ENCODE measurements at regions not wholly inside any gene's neighbourhood (a gene's known extent, or its start where the extent isn't known, plus 50 kb on each side); places are given as distances from the start of the nearest gene placed in this dataset.
A peak's percentile ranks its signal among the peaks of the same experiment; 100 is the strongest.

DNA sequence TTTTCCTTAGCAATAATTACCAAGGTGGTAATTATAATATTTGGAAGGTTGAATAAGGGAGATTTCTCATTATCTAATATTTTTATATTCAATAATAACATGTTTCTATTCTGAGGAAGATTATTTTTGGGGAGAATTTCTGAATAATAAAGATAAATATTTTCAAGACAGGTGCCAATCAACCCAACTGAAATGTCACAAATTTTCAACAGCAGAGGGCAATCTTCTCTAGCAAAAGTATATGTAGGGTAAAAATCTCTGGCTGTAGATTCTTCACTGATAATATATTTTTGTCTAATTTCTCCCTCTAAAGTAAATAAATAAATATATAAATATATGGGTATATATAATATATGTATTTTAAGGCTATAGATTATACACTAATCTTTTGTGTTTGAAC is 1187.2 kb upstream of the CRIM1 start:
- no peak for ATAC-seq
- no peak for DNase-seq
- FAIRE-seq, result no peak
- Histone ChIP-seq H3K9me3 (no peaks in the 10 kb centered on the region), H3K4me1 (no peaks in the 10 kb centered on the region), H3K4me3 (no peak overlapping the region), H3K36me3 (no peaks in the 10 kb centered on the region), H3K27me3 (peaks cover 0 to 3% (median 0%) of the 10 kb centered on the region in 4 donors), H3K27ac (no peak overlapping the region)
- TF ChIP-seq, protein P1, sequence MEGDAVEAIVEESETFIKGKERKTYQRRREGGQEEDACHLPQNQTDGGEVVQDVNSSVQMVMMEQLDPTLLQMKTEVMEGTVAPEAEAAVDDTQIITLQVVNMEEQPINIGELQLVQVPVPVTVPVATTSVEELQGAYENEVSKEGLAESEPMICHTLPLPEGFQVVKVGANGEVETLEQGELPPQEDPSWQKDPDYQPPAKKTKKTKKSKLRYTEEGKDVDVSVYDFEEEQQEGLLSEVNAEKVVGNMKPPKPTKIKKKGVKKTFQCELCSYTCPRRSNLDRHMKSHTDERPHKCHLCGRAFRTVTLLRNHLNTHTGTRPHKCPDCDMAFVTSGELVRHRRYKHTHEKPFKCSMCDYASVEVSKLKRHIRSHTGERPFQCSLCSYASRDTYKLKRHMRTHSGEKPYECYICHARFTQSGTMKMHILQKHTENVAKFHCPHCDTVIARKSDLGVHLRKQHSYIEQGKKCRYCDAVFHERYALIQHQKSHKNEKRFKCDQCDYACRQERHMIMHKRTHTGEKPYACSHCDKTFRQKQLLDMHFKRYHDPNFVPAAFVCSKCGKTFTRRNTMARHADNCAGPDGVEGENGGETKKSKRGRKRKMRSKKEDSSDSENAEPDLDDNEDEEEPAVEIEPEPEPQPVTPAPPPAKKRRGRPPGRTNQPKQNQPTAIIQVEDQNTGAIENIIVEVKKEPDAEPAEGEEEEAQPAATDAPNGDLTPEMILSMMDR (IDR thresholded peaks at IDR 0.05), result no peak
- intact Hi-C loops (cut with DNase I), result no loop called here

DNA sequence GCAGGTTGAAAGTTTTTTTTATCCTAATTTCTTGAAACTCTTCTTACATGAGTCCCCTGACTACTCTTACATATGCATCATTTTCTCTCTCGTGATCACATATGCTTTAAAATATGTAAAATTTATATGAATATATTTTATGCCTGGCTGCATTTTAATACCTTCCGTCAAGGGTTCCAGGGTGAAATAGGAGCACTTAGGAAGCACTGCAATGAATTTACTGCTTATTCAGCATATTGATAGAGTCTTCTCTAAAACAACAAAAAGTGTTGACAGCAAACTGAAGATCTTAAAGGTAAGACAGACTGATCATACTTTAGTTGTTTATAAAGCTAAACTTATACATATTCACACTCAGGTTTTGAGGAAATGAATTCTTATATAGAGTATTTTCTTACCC is 1191.6 kb upstream of the CRIM1 start:
- H3K4me1 ChIP-seq, result no peaks in the 10 kb centered on the region
- FAIRE-seq (no peak), DNase-seq (no peak), ATAC-seq (no peak)
- H3K36me3 ChIP-seq, result no peaks in the 10 kb centered on the region
- intact Hi-C loops (cut with DNase I), result no loop called here
- no peak overlapping the region for H3K4me3 ChIP-seq
- no peaks in the 10 kb centered on the region for H3K9me3 ChIP-seq
- 73 to 91% methylated on average over 2 of the region's 2 CpGs for WGBS, 2 donors
- no peak overlapping the region for H3K27ac ChIP-seq
- TF ChIP-seq, protein P1 (IDR thresholded peaks at IDR 0.05), result no peak
- H3K27me3 ChIP-seq, result peaks cover 0 to 3% (median 0%) of the 10 kb centered on the region in 4 donors

DNA sequence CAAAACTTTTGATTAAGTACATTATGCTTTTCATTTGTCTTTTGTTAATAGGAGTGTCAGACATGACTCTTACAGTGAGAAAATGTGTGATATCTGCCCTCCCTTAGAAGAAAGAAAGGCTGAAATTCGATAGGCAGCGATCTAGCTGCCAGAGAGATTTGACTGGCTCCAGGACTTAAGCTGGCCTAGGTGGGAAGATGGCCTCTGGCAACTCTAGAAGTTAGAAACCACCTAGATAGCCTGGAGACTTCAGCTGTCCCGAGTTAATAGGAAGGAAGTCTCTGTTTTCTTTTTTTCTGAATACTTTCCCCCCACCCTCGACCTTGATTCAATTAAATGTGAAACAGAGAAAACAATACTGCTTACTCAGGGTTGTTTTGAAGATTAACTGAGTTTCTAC is 1194.7 kb upstream of the CRIM1 start:
- intact Hi-C loops (cut with DNase I), result no loop called here
- Histone ChIP-seq H3K9me3 (no peaks in the 10 kb centered on the region), H3K27ac (no peak overlapping the region), H3K4me1 (no peaks in the 10 kb centered on the region), H3K27me3 (peaks cover 0 to 2% (median 0%) of the 10 kb centered on the region in 4 donors), H3K4me3 (no peak overlapping the region), H3K36me3 (no peaks in the 10 kb centered on the region)
- TF ChIP-seq, protein P1 (IDR thresholded peaks at IDR 0.05), result no peak
- no peak for FAIRE-seq
- 46 to 60% methylated on average over 4 of the region's 4 CpGs for WGBS, 2 donors
- no peak for ATAC-seq
- DNase-seq, result no peak

DNA sequence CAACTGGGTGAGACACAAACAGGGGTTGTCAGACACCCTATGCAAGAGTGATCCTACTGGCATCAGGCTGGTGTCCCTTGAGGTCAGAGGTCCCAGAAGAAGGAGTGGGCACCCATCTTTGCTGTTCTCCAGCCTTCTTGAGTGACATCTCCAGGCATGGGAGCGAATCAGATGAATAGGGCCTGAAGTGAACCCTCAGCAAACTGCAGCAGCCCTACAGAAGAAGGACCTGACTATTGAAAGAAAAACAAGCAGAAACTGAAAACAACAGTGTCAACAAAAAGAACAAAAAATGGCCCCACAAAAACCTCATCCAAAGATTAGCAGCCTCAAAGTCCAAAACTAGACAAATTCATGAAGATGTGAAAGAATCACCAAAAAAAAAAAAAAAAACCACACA is 1229.7 kb upstream of the CRIM1 start:
- H3K9me3 ChIP-seq, result no peaks in the 10 kb centered on the region
- no peaks in the 10 kb centered on the region for H3K36me3 ChIP-seq
- no peaks in the 10 kb centered on the region for H3K4me1 ChIP-seq
- intact Hi-C loops (cut with DNase I), result no loop called here
- TF ChIP-seq, protein P1 (IDR thresholded peaks at IDR 0.05), result no peak
- ATAC-seq (no peak), FAIRE-seq (no peak), DNase-seq (no peak)
- WGBS, 2 donors, result 76 to 82% methylated on average over 1 of the region's 1 CpG
- H3K27ac ChIP-seq, result no peak overlapping the region
- no peak overlapping the region for H3K4me3 ChIP-seq
- no peaks in the 10 kb centered on the region for H3K27me3 ChIP-seq

DNA sequence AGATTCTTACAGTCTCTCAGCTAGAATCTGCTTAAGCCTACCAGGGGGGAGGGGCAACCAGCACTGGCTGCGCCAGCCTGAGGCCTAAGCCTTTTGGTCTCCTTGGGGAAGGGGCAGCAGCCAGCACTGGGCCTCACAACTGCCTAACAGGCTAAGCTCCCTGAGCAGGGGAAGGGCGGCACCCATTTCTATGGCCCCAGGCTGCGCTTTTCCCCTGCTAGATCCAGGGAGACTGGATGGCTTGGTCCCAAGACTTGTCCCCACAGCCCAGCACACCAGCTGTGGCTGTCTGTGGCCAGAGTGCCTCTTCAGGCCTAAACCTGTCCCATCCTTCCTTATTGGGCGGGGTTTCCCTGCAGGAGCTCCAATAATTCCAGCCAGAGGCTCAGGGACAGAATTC is 1230.3 kb upstream of the CRIM1 start:
- H3K4me1 ChIP-seq, result no peaks in the 10 kb centered on the region
- no peaks in the 10 kb centered on the region for H3K9me3 ChIP-seq
- no peak for FAIRE-seq
- 89 to 94% methylated on average over 4 of the region's 4 CpGs for WGBS, 2 donors
- TF ChIP-seq, protein P1 (IDR thresholded peaks at IDR 0.05), result no peak
- no peak for ATAC-seq
- intact Hi-C loops (cut with DNase I), result no loop called here
- DNase-seq, result peak in 2 of 6 donors; percentile 9 to 39
- no peak overlapping the region for H3K27ac ChIP-seq
- H3K27me3 ChIP-seq, result no peaks in the 10 kb centered on the region
- no peaks in the 10 kb centered on the region for H3K36me3 ChIP-seq
- H3K4me3 ChIP-seq, result no peak overlapping the region
